ENCODE measurements at regions not wholly inside any gene's neighbourhood (a gene's known extent, or its start where the extent isn't known, plus 50 kb on each side); places are given as distances from the start of the nearest gene placed in this dataset.

- CTCF ChIA-PET = no interaction called here
- intact Hi-C loops (cut with micrococcal nuclease) = no loop called here
Measured at GRCh38 chr10:28478646-28479045, 54.3 kb upstream of the WAC start.

More at GRCh38 chr10:28478646-28479045, 54.3 kb upstream of the WAC start:
- no peak overlapping the region for H2BK15ac ChIP-seq (ENCODE audit: low read depth, low read length)
- H2BK5ac ChIP-seq (ENCODE audit: low read depth, low read length, poor library complexity, severe bottlenecking) = no peak overlapping the region
- no peaks in the 10 kb centered on the region for H4K20me1 ChIP-seq (ENCODE audit: insufficient read depth, low read length)
- BruUV-seq (replicated peaks) = no TSS peak
- H3K27ac ChIP-seq (ENCODE audit: insufficient read depth, low read length) = no peak overlapping the region
- H3K18ac ChIP-seq (ENCODE audit: low read depth, low read length) = no peak overlapping the region
- TF ChIP-seq BHLHE40 (IDR thresholded peaks at IDR 0.05; ENCODE audit: low read depth, low read length) (no peak), POLR2A (IDR thresholded peaks at IDR 0.05; ENCODE audit: low read depth, low read length) (no peak), ELK1 (IDR thresholded peaks at IDR 0.05; ENCODE audit: borderline replicate concordance, low read depth, low read length) (no peak), MAZ (IDR thresholded peaks at IDR 0.05; ENCODE audit: borderline replicate concordance, low read depth, low read length) (no peak), CHD1 (IDR thresholded peaks at IDR 0.05; ENCODE audit: low read depth, low read length) (no peak), RFX5 (IDR thresholded peaks at IDR 0.05; ENCODE audit: low read depth, low read length) (no peak), USF2 (IDR thresholded peaks at IDR 0.05; ENCODE audit: low read depth, low read length) (no peak)
- no CpG with 5 or more reads among the region's 1 CpG for WGBS, 2 experiments (ENCODE audit: extremely low coverage in 2 of 2, insufficient read length in 1 of 2)
- no peak overlapping the region for H2BK120ac ChIP-seq (ENCODE audit: low read depth, low read length)
- no peak overlapping the region for H4K5ac ChIP-seq (ENCODE audit: low read depth, low read length)
- H3K79me1 ChIP-seq (ENCODE audit: low read depth in 1 of 2, low read length in 2 of 2) = no peaks in the 10 kb centered on the region
- no peak overlapping the region for H2AK5ac ChIP-seq (ENCODE audit: low read depth, low read length)
- no peak overlapping the region for H3K4me3 ChIP-seq (ENCODE audit: insufficient read depth, low read depth, low read length)
- no peaks in the 10 kb centered on the region; the same call in 1 of the 2 replicates for H3K9me1 ChIP-seq (ENCODE audit: insufficient read depth, low read length)
- in situ Hi-C loops (cut with MboI; ENCODE audit: low sequenced_read_pairs) (no loop called here), dilution Hi-C loops (cut with HindIII; ENCODE audit: low sequenced_read_pairs, unreplicated experiment) (no loop called here)
- H3K9me3 ChIP-seq (ENCODE audit: control insufficient read depth, insufficient read depth, low read length) = peaks cover 2% of the 10 kb centered on the region
- no peak overlapping the region for H3K4ac ChIP-seq (ENCODE audit: low read depth, low read length)
- no peak overlapping the region for H3K14ac ChIP-seq (replicated peaks; ENCODE audit: low read depth, low read length)
- no peak overlapping the region for H4K91ac ChIP-seq (ENCODE audit: insufficient read depth, low read depth, low read length)
- H2AFZ ChIP-seq (replicated peaks; ENCODE audit: low read length, poor library complexity) = no peak overlapping the region
- H3K27me3 ChIP-seq (ENCODE audit: control insufficient read depth, insufficient read depth, low read length) = peaks cover 18% of the 10 kb centered on the region
- ATAC-seq (ENCODE audit: low read depth) (no peak), DNase-seq (no peak)
- no peak overlapping the region for H2AK9ac ChIP-seq (replicated peaks; ENCODE audit: low read depth, low read length, poor library complexity)
- no peak overlapping the region for H3K4me2 ChIP-seq (ENCODE audit: low read depth, low read length)
- POLR2A ChIA-PET (ENCODE audit: unreplicated experiment) = no interaction called here
- no peak overlapping the region for H3K23ac ChIP-seq (ENCODE audit: low read depth, low read length)
- H3K9ac ChIP-seq (ENCODE audit: low read depth, low read length) = no peak overlapping the region
- H3K56ac ChIP-seq (ENCODE audit: extremely low read depth, insufficient read depth, low read length) = no peak overlapping the region
- no peak overlapping the region for H2BK20ac ChIP-seq (ENCODE audit: low read depth, low read length)
- H3K36me3 ChIP-seq (ENCODE audit: control insufficient read depth, insufficient read depth, low read length) = no peaks in the 10 kb centered on the region
- no peak overlapping the region for H4K8ac ChIP-seq (ENCODE audit: low read depth in 2 of 2, low read length in 2 of 2)
- H3K4me1 ChIP-seq (ENCODE audit: control insufficient read depth, insufficient read depth, low read length) = no peaks in the 10 kb centered on the region

Data from IMR-90 (cell line).